GM23248 (cell line): ENCODE measurements at regions not wholly inside any gene's neighbourhood (a gene's known extent, or its start where the extent isn't known, plus 50 kb on each side); places are given as distances from the start of the nearest gene placed in this dataset.

ENCODE experiments used
- DNase-seq: peaks from one replicate; pipeline ENCODE4 v3.0.0-alpha.2; 2015
- H2AFZ ChIP-seq: fragments of 200-600 bp; sonication (generic); 2 replicates; pipeline ENCODE4 v1.6.1; 2016; ENCODE audit warnings: antibody characterized with exemption
- H3F3A ChIP-seq: fragments of 200-600 bp; sonication (generic); 2 replicates; pipeline ENCODE4 v1.6.1; 2016; ENCODE audit warnings: mild to moderate bottlenecking, antibody characterized with exemption, mixed run types; ENCODE audit not compliant: insufficient read depth
- H3K27ac ChIP-seq: fragments of 200-600 bp; sonication (generic); 2 replicates; pipeline ENCODE4 v1.5.1; 2016; ENCODE audit warnings: mild to moderate bottlenecking
- H3K27me3 ChIP-seq: fragments of 200-600 bp; sonication (generic); replicated peaks from 2 replicates; pipeline ENCODE4 v1.6.1; 2016; ENCODE audit warnings: mild to moderate bottlenecking; ENCODE audit not compliant: insufficient read depth
- H3K36me3 ChIP-seq: fragments of 200-600 bp; sonication (generic); 2 replicates; pipeline ENCODE4 v1.6.1; 2016; ENCODE audit warnings: low read depth, mild to moderate bottlenecking
- H3K4me1 ChIP-seq: fragments of 200-600 bp; sonication (generic); 2 replicates; pipeline ENCODE4 v1.6.1; 2016; ENCODE audit warnings: mild to moderate bottlenecking; ENCODE audit not compliant: insufficient read depth
- H3K4me2 ChIP-seq: fragments of 200-600 bp; sonication (generic); one replicate; pipeline ENCODE4 v1.6.1; 2016; ENCODE audit warnings: mild to moderate bottlenecking; ENCODE audit not compliant: unreplicated experiment
- H3K4me3 ChIP-seq: fragments of 200-600 bp; sonication (generic); 2 replicates; pipeline ENCODE4 v1.5.1; 2016; ENCODE audit warnings: mild to moderate bottlenecking
- H3K79me2 ChIP-seq: fragments of 200-600 bp; sonication (generic); 2 replicates; pipeline ENCODE4 v1.6.1; 2016; ENCODE audit warnings: mild to moderate bottlenecking; ENCODE audit not compliant: insufficient read depth
- H3K9ac ChIP-seq: fragments of 200-600 bp; sonication (generic); 2 replicates; pipeline ENCODE4 v1.6.1; 2016; ENCODE audit warnings: mild to moderate bottlenecking
- H3K9me2 ChIP-seq: fragments of 200-600 bp; sonication (generic); 2 replicates; pipeline ENCODE4 v1.6.1; 2016; ENCODE audit warnings: mixed run types, mild to moderate bottlenecking, moderate library complexity; ENCODE audit not compliant: insufficient read depth
- H3K9me3 ChIP-seq: fragments of 200-600 bp; sonication (generic); one replicate; pipeline ENCODE4 v1.6.1; 2017; ENCODE audit warnings: low read depth
- H4K20me1 ChIP-seq: fragments of 200-600 bp; sonication (generic); 2 replicates; pipeline ENCODE4 v1.6.0; 2016; ENCODE audit not compliant: insufficient read depth
- EZH2 ChIP-seq: fragments of 200-600 bp; sonication (generic); IDR thresholded peaks from 2 replicates; pipeline ENCODE4 v1.6.1; 2018; ENCODE audit warnings: antibody characterized with exemption, mild to moderate bottlenecking; ENCODE audit not compliant: insufficient read depth, poor library complexity, severe bottlenecking
- EZH2phosphoT487 ChIP-seq: fragments of 200-600 bp; sonication (generic); IDR thresholded peaks from 2 replicates; pipeline ENCODE4 v1.6.1; 2018; ENCODE audit warnings: antibody characterized with exemption, moderate library complexity, mild to moderate bottlenecking, low read depth; ENCODE audit not compliant: insufficient read depth
- WGBS, 2 experiments: methylation state at CpG; one replicate each; pipeline ENCODE4 v1.1.6; 2015 to 2017; ENCODE audit warnings: low lambda C conversion rate in 2 of 2, low coverage in 1 of 2; ENCODE audit errors: missing lambda C conversion rate in 2 of 2; 5-methylcytosine and 5-hydroxymethylcytosine counted together
- in situ Hi-C: fragments of 300-500 bp; cut with MboI; formaldehyde crosslinking; loops from 2 replicates; pipeline ENCODE4 v1.15.0; 2020

DNA sequence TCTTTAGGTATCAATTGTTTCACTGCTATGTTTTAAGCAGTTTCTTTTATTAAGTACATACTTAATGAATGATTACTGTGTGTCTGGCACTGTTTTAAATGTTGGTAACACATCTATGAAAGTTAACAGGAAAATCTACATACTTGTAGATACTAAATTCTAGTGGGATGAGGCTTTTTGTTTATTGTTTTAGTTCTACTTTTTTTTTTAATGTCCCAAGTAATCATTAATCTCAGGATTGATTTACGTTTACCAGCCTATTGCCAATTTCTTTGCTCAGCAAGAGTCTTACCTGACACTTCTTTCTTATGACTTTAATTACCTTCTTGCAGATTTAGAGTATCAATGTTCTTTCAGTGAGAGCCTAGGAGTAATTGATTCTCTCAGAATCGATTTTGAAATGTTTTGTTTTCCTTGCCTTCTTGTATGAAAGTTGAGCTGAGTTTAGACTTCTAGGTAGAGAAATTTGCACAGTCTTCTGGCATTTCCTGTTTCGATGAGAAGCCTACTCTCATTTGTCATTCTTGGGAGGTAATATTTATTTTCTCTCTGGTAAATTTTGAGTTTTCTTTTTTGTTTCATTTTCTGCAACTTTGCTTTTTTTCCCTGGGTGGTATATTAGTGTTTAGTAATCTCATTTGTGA lies 235.2 kb upstream of the ANKRD50 start:
- in situ Hi-C loops, result no loop called here
- Histone ChIP-seq H3K9ac (0 out of 2 replicates have a peak overlapping the region, but pooled peaks have one; percentile 7), H3F3A (peaks cover 5% of the 10 kb centered on the region; the same call in 1 of the 2 replicates), H3K9me2 (no peaks in the 10 kb centered on the region), H2AFZ (peak overlapping the region; percentile 53), H3K9me3 (no peaks in the 10 kb centered on the region), H3K79me2 (no peaks in the 10 kb centered on the region), H3K27me3 (no peaks in the 10 kb centered on the region), H3K4me1 (peaks cover 41% of the 10 kb centered on the region), H3K36me3 (no peaks in the 10 kb centered on the region), H4K20me1 (no peaks in the 10 kb centered on the region), H3K4me3 (peak overlapping the region; percentile 28), H3K4me2 (peak overlapping the region; percentile 57), H3K27ac (peak overlapping the region; percentile 6; the same call in 1 of the 2 replicates)
- TF ChIP-seq EZH2phosphoT487 (no peak), EZH2 (no peak)
- 51 to 55% methylated on average over 3 of the region's 3 CpGs for WGBS, 2 experiments
- DNase-seq, result peak; percentile 26

DNA sequence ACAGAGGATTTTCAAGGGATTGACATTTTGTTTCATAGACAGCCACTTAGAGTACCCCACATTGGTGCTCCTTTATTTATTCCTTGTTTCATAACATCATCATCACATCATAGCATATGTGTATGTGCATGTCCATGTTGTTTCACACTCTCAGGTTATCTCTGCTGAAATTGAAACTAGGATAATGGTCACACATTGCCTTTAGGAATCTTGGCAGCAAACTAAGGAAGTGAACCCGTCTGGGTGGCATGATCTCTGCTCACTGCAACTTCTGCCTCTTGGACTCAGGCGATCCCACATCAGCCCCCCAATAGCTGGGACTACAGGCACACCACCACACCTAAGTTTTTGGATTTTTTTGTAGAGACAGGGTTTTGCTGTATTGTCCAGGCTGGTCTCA lies 234.2 kb upstream of the ANKRD50 start:
- TF ChIP-seq EZH2phosphoT487, result no peak
- DNase-seq, result no peak
- H3K9me2 ChIP-seq, result no peaks in the 10 kb centered on the region
- H3K27me3 ChIP-seq, result no peaks in the 10 kb centered on the region
- no peaks in the 10 kb centered on the region for H3K79me2 ChIP-seq
- no peaks in the 10 kb centered on the region for H4K20me1 ChIP-seq
- H3K36me3 ChIP-seq, result no peaks in the 10 kb centered on the region
- H3K9ac ChIP-seq, result no peak overlapping the region
- no peak overlapping the region for H3K4me2 ChIP-seq
- in situ Hi-C loops, result no loop called here
- no peak overlapping the region for H3K27ac ChIP-seq
- no peaks in the 10 kb centered on the region for H3K9me3 ChIP-seq
- H2AFZ ChIP-seq, result no peak overlapping the region
- WGBS, 2 experiments, result 75% methylated on average over 2 of the region's 2 CpGs
- no peak overlapping the region for H3K4me3 ChIP-seq
- peaks cover 5% of the 10 kb centered on the region; the same call in 1 of the 2 replicates for H3F3A ChIP-seq
- peaks cover 41% of the 10 kb centered on the region for H3K4me1 ChIP-seq

DNA sequence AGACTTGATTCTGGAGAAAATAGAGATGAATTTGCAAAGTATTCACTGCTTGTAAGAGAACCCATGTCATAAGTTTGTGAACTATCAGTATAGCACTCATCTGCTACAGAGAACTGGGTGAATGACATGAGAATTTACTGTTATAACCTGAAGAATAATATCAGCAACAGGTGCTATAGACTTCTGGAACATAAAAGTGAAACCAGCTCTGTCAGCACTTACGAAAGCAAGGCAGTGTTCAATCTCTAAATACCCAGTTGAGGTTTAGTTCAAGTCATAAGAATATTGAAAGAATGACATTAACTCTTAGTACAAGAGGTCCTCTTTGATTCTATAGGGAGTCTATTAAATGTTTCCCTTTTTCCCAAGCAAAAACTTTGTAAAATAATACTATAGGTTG lies 232.9 kb upstream of the ANKRD50 start:
- H3K27ac ChIP-seq, result no peak overlapping the region
- peaks cover 52% of the 10 kb centered on the region for H3K4me1 ChIP-seq
- DNase-seq, result no peak
- H3K9ac ChIP-seq, result no peak overlapping the region
- H3K79me2 ChIP-seq, result no peaks in the 10 kb centered on the region
- H4K20me1 ChIP-seq, result no peaks in the 10 kb centered on the region
- H3F3A ChIP-seq, result peaks cover 15% of the 10 kb centered on the region; the same call in 1 of the 2 replicates
- H3K9me3 ChIP-seq, result no peaks in the 10 kb centered on the region
- in situ Hi-C loops, result no loop called here
- WGBS, 2 experiments, result 96 to 100% methylated on average over 1 of the region's 1 CpG
- no peaks in the 10 kb centered on the region for H3K27me3 ChIP-seq
- H2AFZ ChIP-seq, result no peak overlapping the region
- H3K9me2 ChIP-seq, result no peaks in the 10 kb centered on the region
- no peak for TF ChIP-seq EZH2
- no peak for TF ChIP-seq EZH2phosphoT487
- H3K4me3 ChIP-seq, result no peak overlapping the region
- no peaks in the 10 kb centered on the region for H3K36me3 ChIP-seq
- no peak overlapping the region for H3K4me2 ChIP-seq

DNA sequence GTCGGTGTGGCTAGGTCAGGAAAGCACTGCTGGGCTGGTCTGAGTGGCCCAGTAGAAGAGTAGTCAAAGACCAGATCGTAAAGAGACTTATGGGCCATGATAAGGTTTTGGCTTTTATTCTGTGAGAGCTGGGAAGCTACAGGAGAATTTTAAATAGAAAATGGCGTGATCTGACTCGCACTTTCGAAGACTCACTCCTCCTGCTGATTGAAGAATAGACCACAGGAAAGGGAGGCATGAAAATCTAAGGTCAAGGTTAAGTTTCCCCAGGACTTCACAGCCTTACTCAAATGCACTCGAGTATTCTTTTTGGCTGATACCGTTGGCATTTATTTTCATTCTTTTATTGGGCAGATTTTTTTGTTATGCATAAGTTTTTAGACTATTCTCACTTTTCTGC lies 231.4 kb upstream of the ANKRD50 start:
- H3K9ac ChIP-seq, result no peak overlapping the region
- no peak overlapping the region for H2AFZ ChIP-seq
- H3K4me3 ChIP-seq, result no peak overlapping the region
- peaks cover 56% of the 10 kb centered on the region for H3K4me1 ChIP-seq
- no peaks in the 10 kb centered on the region for H3K9me2 ChIP-seq
- no peaks in the 10 kb centered on the region for H3K36me3 ChIP-seq
- H3K79me2 ChIP-seq, result no peaks in the 10 kb centered on the region
- H3K4me2 ChIP-seq, result no peak overlapping the region
- in situ Hi-C loops, result no loop called here
- WGBS, 2 experiments, result 82 to 83% methylated on average over 7 of the region's 7 CpGs
- DNase-seq, result no peak
- TF ChIP-seq EZH2phosphoT487, result no peak
- no peak for TF ChIP-seq EZH2
- H3F3A ChIP-seq, result peaks cover 14% of the 10 kb centered on the region
- no peaks in the 10 kb centered on the region for H3K9me3 ChIP-seq
- no peaks in the 10 kb centered on the region for H3K27me3 ChIP-seq
- no peaks in the 10 kb centered on the region for H4K20me1 ChIP-seq
- H3K27ac ChIP-seq, result peak overlapping the region; percentile 63
